ENCODE measurements at regions not wholly inside any gene's neighbourhood (a gene's known extent, or its start where the extent isn't known, plus 50 kb on each side); places are given as distances from the start of the nearest gene placed in this dataset.

GRCh38 chr1:234694661-234695060 is 84.7 kb upstream of the IRF2BP2 start:
- TF ChIP-seq POLR2A (IDR thresholded peaks at IDR 0.05) (no peak), CTCF (IDR thresholded peaks at IDR 0.05) (no peak), POLR2AphosphoS5 (IDR thresholded peaks at IDR 0.05) (no peak)

Measured in breast epithelium (tissue), 3 donors.